Progenitor cell of endocrine pancreas (in vitro differentiated cells): ENCODE measurements at regions not wholly inside any gene's neighbourhood (a gene's known extent, or its start where the extent isn't known, plus 50 kb on each side); places are given as distances from the start of the nearest gene placed in this dataset.

Experiments
- DNase-seq: peaks from one replicate; pipeline ENCODE4 v3.0.0; 2021; ENCODE audit warnings: low spot score; ENCODE audit not compliant: unreplicated experiment
- H3K27ac Mint-ChIP-seq: 2 replicates; pipeline ENCODE4 v1.8.0; 2021; ENCODE audit warnings: mild to moderate bottlenecking, moderate library complexity, mixed read lengths
- H3K27me3 Mint-ChIP-seq: 2 replicates; pipeline ENCODE4 v1.8.0; 2021; ENCODE audit warnings: mixed read lengths
- H3K36me3 Mint-ChIP-seq: 2 replicates; pipeline ENCODE4 v1.8.0; 2022; ENCODE audit warnings: mixed read lengths; ENCODE audit not compliant: insufficient read depth
- H3K4me1 Mint-ChIP-seq: 2 replicates; pipeline ENCODE4 v1.8.0; 2021; ENCODE audit warnings: low read depth, mixed read lengths
- H3K4me3 Mint-ChIP-seq: 2 replicates; pipeline ENCODE4 v1.8.0; 2021; ENCODE audit warnings: low read depth, mild to moderate bottlenecking, moderate library complexity, mixed read lengths
- H3K9me3 Mint-ChIP-seq: 2 replicates; pipeline ENCODE4 v1.8.0; 2021; ENCODE audit warnings: low read depth, mixed read lengths
- CTCF ChIP-seq: fragments of 200-600 bp; sonication (generic); IDR thresholded peaks from one replicate; pipeline ENCODE4 v1.5.0; 2021; ENCODE audit warnings: antibody characterized with exemption, mild to moderate bottlenecking; ENCODE audit not compliant: unreplicated experiment

- DNase-seq: no peak
- no peaks in the 10 kb centered on the region for H3K4me1 Mint-ChIP-seq
- H3K9me3 Mint-ChIP-seq: peaks cover 3% of the 10 kb centered on the region
- TF ChIP-seq CTCF: no peak
- no peak overlapping the region for H3K27ac Mint-ChIP-seq
- H3K4me3 Mint-ChIP-seq: no peak overlapping the region
- no peaks in the 10 kb centered on the region for H3K36me3 Mint-ChIP-seq
- no peaks in the 10 kb centered on the region for H3K27me3 Mint-ChIP-seq
Observed at GRCh38 chr13:33575378-33575777, 242.6 kb upstream of the RFC3 start.

GRCh38 chr13:33577007-33577406, 240.9 kb upstream of the RFC3 start:
- H3K27me3 Mint-ChIP-seq: no peaks in the 10 kb centered on the region
- H3K4me1 Mint-ChIP-seq: no peaks in the 10 kb centered on the region
- H3K27ac Mint-ChIP-seq: no peak overlapping the region
- DNase-seq: no peak
- TF ChIP-seq CTCF: no peak
- H3K9me3 Mint-ChIP-seq: peaks cover 3% of the 10 kb centered on the region
- no peak overlapping the region for H3K4me3 Mint-ChIP-seq
- no peaks in the 10 kb centered on the region for H3K36me3 Mint-ChIP-seq

GRCh38 chr13:33578786-33579185, 239.2 kb upstream of the RFC3 start:
- no peak for TF ChIP-seq CTCF
- Mint-ChIP-seq H3K4me3 (no peak overlapping the region), H3K27me3 (no peaks in the 10 kb centered on the region), H3K36me3 (no peaks in the 10 kb centered on the region), H3K9me3 (no peaks in the 10 kb centered on the region), H3K27ac (no peak overlapping the region), H3K4me1 (no peaks in the 10 kb centered on the region)
- no peak for DNase-seq

- Mint-ChIP-seq H3K27ac (no peak overlapping the region), H3K4me1 (no peaks in the 10 kb centered on the region), H3K27me3 (no peaks in the 10 kb centered on the region), H3K4me3 (no peak overlapping the region), H3K36me3 (no peaks in the 10 kb centered on the region), H3K9me3 (peaks cover 3% of the 10 kb centered on the region)
- no peak for DNase-seq
- no peak for TF ChIP-seq CTCF
Observed at GRCh38 chr13:33582121-33582520, 235.8 kb upstream of the RFC3 start.

GRCh38 chr13:33583398-33583797, 234.6 kb upstream of the RFC3 start:
- TF ChIP-seq CTCF: no peak
- Mint-ChIP-seq H3K36me3 (no peaks in the 10 kb centered on the region), H3K9me3 (peaks cover 3% of the 10 kb centered on the region), H3K4me1 (no peaks in the 10 kb centered on the region), H3K27me3 (no peaks in the 10 kb centered on the region), H3K4me3 (no peak overlapping the region), H3K27ac (no peak overlapping the region)
- no peak for DNase-seq
